GM12891 (cell line): ENCODE measurements at regions not wholly inside any gene's neighbourhood (a gene's known extent, or its start where the extent isn't known, plus 50 kb on each side); places are given as distances from the start of the nearest gene placed in this dataset.

Experiments
- POLR2A ChIP-seq: IDR thresholded peaks from 2 replicates; pipeline ENCODE4 v1.6.1; 2011; ENCODE audit warnings: low read depth, low read length, control low read depth
- POLR2AphosphoS5 ChIP-seq: IDR thresholded peaks from 2 replicates; pipeline ENCODE4 v1.6.1; 2011; ENCODE audit warnings: low read depth, low read length, control low read depth
- TAF1 ChIP-seq: IDR thresholded peaks from 2 replicates; pipeline ENCODE4 v1.6.1; 2011; ENCODE audit warnings: low read depth, low read length, control low read depth

- TF ChIP-seq POLR2A (no peak), TAF1 (no peak), POLR2AphosphoS5 (no peak)
Measured at GRCh38 chr15:77724715-77725114, 92.0 kb upstream of the LINGO1 start.
